Neural cell (in vitro differentiated cells): ENCODE measurements at regions not wholly inside any gene's neighbourhood (a gene's known extent, or its start where the extent isn't known, plus 50 kb on each side); places are given as distances from the start of the nearest gene placed in this dataset.

Experiments
- H2AFZ ChIP-seq: fragments of 200-600, 300-800 bp; sonication (generic), shearing (Covaris generic); 2 replicates; pipeline ENCODE4 v1.6.0; 2014; ENCODE audit warnings: low read depth, mild to moderate bottlenecking, antibody characterized with exemption, low read length, moderate library complexity
- H3F3A ChIP-seq: fragments of 200-600 bp; shearing (Covaris generic); 2 replicates; pipeline ENCODE4 v1.6.1; 2016; ENCODE audit warnings: mild to moderate bottlenecking, moderate library complexity, mixed read lengths, antibody characterized with exemption, low read length; ENCODE audit not compliant: insufficient read depth, poor library complexity, severe bottlenecking
- H3K27ac ChIP-seq: fragments of 200-600, 300-800 bp; sonication (generic), shearing (Covaris generic); 2 replicates; pipeline ENCODE4 v1.5.1; 2014; ENCODE audit warnings: mild to moderate bottlenecking, low read length, moderate library complexity
- H3K27me3 ChIP-seq: fragments of 300-800, 200-600 bp; sonication (generic), shearing (Covaris generic); 2 replicates; pipeline ENCODE4 v1.6.0; 2014; ENCODE audit warnings: mild to moderate bottlenecking, low read depth, low read length, moderate library complexity; ENCODE audit not compliant: insufficient read depth
- H3K36me3 ChIP-seq: fragments of 300-800, 200-600 bp; sonication (generic), shearing (Covaris generic); 2 replicates; pipeline ENCODE4 v1.5.1; 2014; ENCODE audit warnings: mild to moderate bottlenecking, antibody characterized with exemption, low read length, moderate library complexity; ENCODE audit not compliant: insufficient read depth
- H3K4me2 ChIP-seq: fragments of 300-800, 200-600 bp; sonication (generic), shearing (Covaris generic); 2 replicates; pipeline ENCODE4 v1.6.0; 2014; ENCODE audit warnings: mild to moderate bottlenecking, low read length
- H3K4me3 ChIP-seq: fragments of 300-800, 200-600 bp; sonication (generic), shearing (Covaris generic); 2 replicates; pipeline ENCODE4 v1.5.1; 2014; ENCODE audit warnings: mild to moderate bottlenecking, low read length, moderate library complexity
- H3K79me2 ChIP-seq: fragments of 200-600 bp; shearing (Covaris generic); replicated peaks from 2 replicates; pipeline ENCODE4 v1.6.0; 2014; ENCODE audit warnings: mild to moderate bottlenecking, low read length, moderate library complexity; ENCODE audit not compliant: insufficient read depth
- H3K9ac ChIP-seq: fragments of 300-800, 200-600 bp; sonication (generic), shearing (Covaris generic); 2 replicates; pipeline ENCODE4 v1.6.1; 2016; ENCODE audit warnings: mild to moderate bottlenecking, low read length, mixed read lengths
- H3K9me2 ChIP-seq: fragments of 200-600 bp; shearing (Covaris generic); 2 replicates; pipeline ENCODE4 v1.6.1; 2016; ENCODE audit warnings: mild to moderate bottlenecking, low read length, mixed read lengths; ENCODE audit not compliant: insufficient read depth
- H3K9me3 ChIP-seq: fragments of 200-600, 300-800 bp; sonication (generic), shearing (Covaris generic); 2 replicates; pipeline ENCODE4 v1.6.1; 2016; ENCODE audit warnings: mild to moderate bottlenecking, mixed run types, low read length, moderate library complexity, mixed read lengths
- H4K20me1 ChIP-seq: fragments of 200-600 bp; shearing (Covaris generic); 2 replicates; pipeline ENCODE4 v1.6.1; 2016; ENCODE audit warnings: mild to moderate bottlenecking, mixed run types; ENCODE audit not compliant: insufficient read depth
- CTCF ChIP-seq: fragments of 450-650 bp; IDR thresholded peaks from 2 replicates; pipeline ENCODE4 v1.5.1; 2014; ENCODE audit warnings: antibody characterized with exemption, mild to moderate bottlenecking, moderate library complexity; ENCODE audit not compliant: poor library complexity, severe bottlenecking
- EP300 ChIP-seq: fragments of 450-650 bp; conservative IDR thresholded peaks from 2 replicates; pipeline ENCODE4 v1.6.1; 2014; ENCODE audit warnings: antibody characterized with exemption, mild to moderate bottlenecking, moderate library complexity; ENCODE audit not compliant: poor library complexity, severe bottlenecking
- EZH2 ChIP-seq: fragments of 200-600, 300-800 bp; shearing (Covaris generic), sonication (generic); IDR thresholded peaks from 2 replicates; pipeline ENCODE4 v1.6.1; 2014; ENCODE audit warnings: antibody characterized with exemption, low read length, borderline replicate concordance, mild to moderate bottlenecking; ENCODE audit not compliant: insufficient read depth, poor library complexity, severe bottlenecking
- MXI1 ChIP-seq: fragments of 450-650 bp; conservative IDR thresholded peaks from 2 replicates; pipeline ENCODE4 v1.6.1; 2014; ENCODE audit warnings: antibody characterized with exemption, mild to moderate bottlenecking; ENCODE audit not compliant: poor library complexity, severe bottlenecking
- POLR2AphosphoS5 ChIP-seq: IDR thresholded peaks from 2 replicates; pipeline ENCODE4 v1.6.1; 2012
- RAD21 ChIP-seq: fragments of 450-650 bp; conservative IDR thresholded peaks from 2 replicates; pipeline ENCODE4 v1.6.1; 2014; ENCODE audit warnings: antibody characterized with exemption, mild to moderate bottlenecking, moderate library complexity
- REST ChIP-seq: IDR thresholded peaks from 2 replicates; pipeline ENCODE4 v1.6.1; 2012; ENCODE audit warnings: borderline replicate concordance
- SMC3 ChIP-seq: fragments of 450-650 bp; conservative IDR thresholded peaks from 2 replicates; pipeline ENCODE4 v1.6.1; 2014; ENCODE audit warnings: antibody characterized with exemption, mild to moderate bottlenecking, moderate library complexity; ENCODE audit not compliant: poor library complexity
- TAF1 ChIP-seq: IDR thresholded peaks from 2 replicates; pipeline ENCODE4 v1.6.1; 2012; ENCODE audit warnings: low read depth

- no peak for TF ChIP-seq CTCF
- Histone ChIP-seq H3K27ac (no peak overlapping the region), H3F3A (no peaks in the 10 kb centered on the region), H3K4me3 (no peak overlapping the region), H3K36me3 (no peaks in the 10 kb centered on the region), H3K4me2 (no peak overlapping the region), H3K9me2 (no peaks in the 10 kb centered on the region), H4K20me1 (no peaks in the 10 kb centered on the region), H3K9me3 (peaks cover 7% of the 10 kb centered on the region), H3K9ac (no peak overlapping the region), H3K79me2 (no peaks in the 10 kb centered on the region), H3K27me3 (no peaks in the 10 kb centered on the region), H2AFZ (no peak overlapping the region)
Observed at GRCh38 chr6:9984607-9985006, 430.3 kb downstream of the TFAP2A start.

DNA sequence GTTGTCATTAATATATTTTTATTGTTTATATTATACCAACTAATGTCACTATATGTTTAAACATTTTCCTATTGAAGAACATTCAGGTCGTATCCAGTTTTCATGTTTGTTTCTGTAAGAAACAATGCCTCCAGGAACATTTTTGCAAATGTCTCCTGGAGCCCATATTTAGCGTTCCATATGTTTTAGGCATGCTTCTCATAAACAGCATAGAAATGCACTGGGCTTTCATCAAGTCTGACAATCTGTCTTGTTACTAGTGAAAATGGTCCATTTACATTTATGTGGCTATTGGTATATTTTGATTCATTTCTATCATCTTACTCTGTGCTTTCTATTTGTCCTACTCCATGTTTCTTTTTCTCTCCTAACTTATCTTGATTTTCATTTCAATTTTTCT lies 431.7 kb downstream of the TFAP2A start:
- Histone ChIP-seq H3K9me2 (no peaks in the 10 kb centered on the region), H3K36me3 (no peaks in the 10 kb centered on the region), H3K9ac (no peak overlapping the region), H3K79me2 (no peaks in the 10 kb centered on the region), H4K20me1 (no peaks in the 10 kb centered on the region), H3K27ac (no peak overlapping the region), H3K9me3 (peaks cover 7% of the 10 kb centered on the region), H3K4me2 (no peak overlapping the region), H3F3A (no peaks in the 10 kb centered on the region), H3K4me3 (no peak overlapping the region), H3K27me3 (no peaks in the 10 kb centered on the region), H2AFZ (no peak overlapping the region)
- TF ChIP-seq TAF1 = no peak
- no peak for TF ChIP-seq SMC3
- no peak for TF ChIP-seq RAD21
- TF ChIP-seq POLR2AphosphoS5 = no peak
- no peak for TF ChIP-seq MXI1
- no peak for TF ChIP-seq EP300
- no peak for TF ChIP-seq REST
- no peak for TF ChIP-seq EZH2
- TF ChIP-seq CTCF = no peak
